GM23338 (cell line): ENCODE measurements at regions not wholly inside any gene's neighbourhood (a gene's known extent, or its start where the extent isn't known, plus 50 kb on each side); places are given as distances from the start of the nearest gene placed in this dataset.

Source experiments
- ATAC-seq: fragments of 200-7000 bp; cut with Tn5 transposase; 3 replicates; pipeline ENCODE4 v1.9.1; 2020
- DNase-seq: peaks from one replicate; pipeline ENCODE4 v3.0.0-alpha.2; 2015; ENCODE audit warnings: low spot score
- H2AFZ ChIP-seq: fragments of 200-600 bp; sonication (generic); 2 replicates; pipeline ENCODE4 v1.8.0; 2016; ENCODE audit warnings: antibody characterized with exemption, mild to moderate bottlenecking, moderate library complexity
- H3F3A ChIP-seq: fragments of 200-600 bp; sonication (generic); replicated peaks from 2 replicates; pipeline ENCODE4 v1.8.0; 2017; ENCODE audit warnings: antibody characterized with exemption, mixed run types, low read depth
- H3K27ac ChIP-seq: fragments of 200-600 bp; sonication (generic); 2 replicates; pipeline ENCODE4 v1.6.1; 2016; ENCODE audit warnings: low read depth
- H3K27me3 ChIP-seq: fragments of 200-600 bp; sonication (generic); 2 replicates; pipeline ENCODE4 v1.8.0; 2016; ENCODE audit warnings: mild to moderate bottlenecking, mixed run types, moderate library complexity; ENCODE audit not compliant: insufficient read depth
- H3K36me3 ChIP-seq: fragments of 200-600 bp; sonication (generic); 2 replicates; pipeline ENCODE4 v1.8.0; 2016; ENCODE audit warnings: mild to moderate bottlenecking; ENCODE audit not compliant: insufficient read depth
- H3K4me1 ChIP-seq: fragments of 200-600 bp; sonication (generic); 2 replicates; pipeline ENCODE4 v1.8.0; 2016; ENCODE audit warnings: mild to moderate bottlenecking, moderate library complexity; ENCODE audit not compliant: insufficient read depth
- H3K4me2 ChIP-seq: fragments of 200-600 bp; sonication (generic); 2 replicates; pipeline ENCODE4 v1.7.1; 2017; ENCODE audit warnings: mixed run types
- H3K4me3 ChIP-seq: fragments of 200-600 bp; sonication (generic); 2 replicates; pipeline ENCODE4 v1.6.1; 2016; ENCODE audit warnings: mixed run types
- H3K79me2 ChIP-seq: fragments of 200-600 bp; sonication (generic); replicated peaks from 2 replicates; pipeline ENCODE4 v1.8.0; 2017; ENCODE audit warnings: mild to moderate bottlenecking; ENCODE audit not compliant: insufficient read depth
- H3K9me2 ChIP-seq: fragments of 200-600 bp; sonication (generic); 2 replicates; pipeline ENCODE4 v1.8.0; 2017; ENCODE audit not compliant: insufficient read depth
- H4K20me1 ChIP-seq: fragments of 200-600 bp; sonication (generic); replicated peaks from 2 replicates; pipeline ENCODE4 v1.8.0; 2017; ENCODE audit warnings: mild to moderate bottlenecking; ENCODE audit not compliant: insufficient read depth
- H3K27ac Mint-ChIP-seq: 2 replicates; pipeline ENCODE4 v1.8.0; 2020; ENCODE audit warnings: inconsistent platforms, mild to moderate bottlenecking, moderate library complexity, mixed read lengths
- H3K27me3 Mint-ChIP-seq: 3 replicates; pipeline ENCODE4 v1.8.0; 2022; ENCODE audit warnings: low read depth, mild to moderate bottlenecking, moderate library complexity, mixed read lengths, inconsistent platforms; ENCODE audit not compliant: insufficient read depth, poor library complexity
- H3K36me3 Mint-ChIP-seq: 3 replicates; pipeline ENCODE4 v1.8.0; 2021; ENCODE audit warnings: low read depth, mild to moderate bottlenecking, inconsistent platforms, moderate library complexity, mixed read lengths
- H3K4me1 Mint-ChIP-seq: 3 replicates; pipeline ENCODE4 v1.8.0; 2020; ENCODE audit warnings: mild to moderate bottlenecking, inconsistent platforms, mixed read lengths
- H3K4me3 Mint-ChIP-seq: 3 replicates; pipeline ENCODE4 v1.8.0; 2021; ENCODE audit warnings: moderate library complexity, mild to moderate bottlenecking, inconsistent platforms, mixed read lengths
- H3K9me3 Mint-ChIP-seq: 3 replicates; pipeline ENCODE4 v1.8.0; 2020; ENCODE audit warnings: moderate library complexity, mild to moderate bottlenecking, inconsistent platforms, mixed read lengths
- CREB1 ChIP-seq: fragments of 250-450 bp; sonication (Bioruptor Pico); IDR thresholded peaks from 2 replicates; pipeline ENCODE4 v1.5.0; 2020; ENCODE audit warnings: low read depth, mild to moderate bottlenecking, moderate library complexity
- EZH2 ChIP-seq: fragments of 200-600 bp; sonication (generic); IDR thresholded peaks from one replicate; pipeline ENCODE4 v1.8.0; 2017; ENCODE audit warnings: antibody characterized with exemption, mild to moderate bottlenecking, low read depth; ENCODE audit not compliant: unreplicated experiment
- JUNB ChIP-seq: IDR thresholded peaks from one replicate; pipeline ENCODE4 v1.6.1; 2016; ENCODE audit warnings: antibody characterized with exemption; ENCODE audit not compliant: unreplicated experiment
- NANOG ChIP-seq: IDR thresholded peaks from 2 replicates; pipeline ENCODE4 v1.6.1; 2016; ENCODE audit warnings: antibody characterized with exemption, borderline replicate concordance
- POLR2AphosphoS5 ChIP-seq: IDR thresholded peaks from 2 replicates; pipeline ENCODE4 v1.6.1; 2016; ENCODE audit warnings: antibody characterized with exemption, low read depth
- STAT1 ChIP-seq: IDR thresholded peaks from one replicate; pipeline ENCODE4 v1.6.1; 2016; ENCODE audit warnings: antibody characterized with exemption; ENCODE audit not compliant: unreplicated experiment
- ZNF114 ChIP-seq: fragments of 250-450 bp; sonication (Bioruptor Pico); IDR thresholded peaks from 2 replicates; pipeline ENCODE4 v1.5.0; 2020; ENCODE audit warnings: mild to moderate bottlenecking, moderate library complexity
- ZNF331 ChIP-seq: fragments of 250-450 bp; sonication (Bioruptor Pico); IDR thresholded peaks from 2 replicates; pipeline ENCODE4 v1.5.0; 2020; ENCODE audit warnings: low read depth, mild to moderate bottlenecking, moderate library complexity
- TF ChIP-seq, protein P1 (sequence below): IDR thresholded peaks from 2 replicates; pipeline ENCODE4 v1.6.1; 2016; ENCODE audit warnings: antibody characterized with exemption
- TF ChIP-seq, protein P2 (sequence below): IDR thresholded peaks from one replicate; pipeline ENCODE4 v1.6.1; 2018; ENCODE audit warnings: antibody characterized with exemption; ENCODE audit not compliant: unreplicated experiment
- TF ChIP-seq, protein P3 (sequence below), 2 experiments: fragments of 200-600 bp in 1 of 2; sonication (generic) in 1 of 2; conservative IDR thresholded peaks; 2 replicates each; pipeline versions ENCODE4 v1.5.1 to v1.6.1; 2016 to 2017; ENCODE audit warnings: antibody characterized with exemption in 2 of 2, low read depth in 2 of 2, mild to moderate bottlenecking in 2 of 2, moderate library complexity in 1 of 2

DNA sequence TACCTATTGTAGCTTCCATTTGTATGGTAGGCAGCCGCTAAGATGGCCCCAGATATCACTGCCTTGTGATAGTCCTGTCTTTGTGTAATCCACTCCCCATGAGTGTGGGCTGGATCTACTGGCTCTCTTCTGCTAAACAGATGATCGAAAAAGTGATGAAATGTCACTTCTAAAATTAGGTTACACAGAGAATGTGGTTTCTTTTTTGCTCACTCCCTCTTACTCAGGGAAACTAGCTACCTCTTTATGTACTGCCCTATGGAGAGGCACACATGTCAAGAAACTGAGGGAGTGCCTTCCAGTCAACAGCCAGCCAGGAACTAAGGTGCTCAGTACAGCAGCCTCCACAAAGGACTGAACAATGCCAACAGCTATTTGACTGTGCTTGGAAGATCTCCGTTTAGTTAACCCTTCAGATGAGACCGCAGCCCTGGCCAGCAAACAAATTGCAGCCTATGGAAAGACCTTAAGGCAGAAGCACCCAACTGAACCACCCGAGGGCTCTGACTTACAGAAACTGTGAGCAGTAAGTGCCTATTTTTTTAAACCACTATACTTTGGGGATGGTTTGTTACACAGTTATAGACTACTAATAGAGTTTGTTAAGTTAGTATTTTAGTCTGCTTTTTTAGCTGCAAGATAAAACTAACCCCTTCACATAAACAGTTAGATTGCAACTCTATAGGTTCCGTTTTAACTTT is 113.2 kb upstream of the MAF start (continued):
- TF ChIP-seq, protein P1, sequence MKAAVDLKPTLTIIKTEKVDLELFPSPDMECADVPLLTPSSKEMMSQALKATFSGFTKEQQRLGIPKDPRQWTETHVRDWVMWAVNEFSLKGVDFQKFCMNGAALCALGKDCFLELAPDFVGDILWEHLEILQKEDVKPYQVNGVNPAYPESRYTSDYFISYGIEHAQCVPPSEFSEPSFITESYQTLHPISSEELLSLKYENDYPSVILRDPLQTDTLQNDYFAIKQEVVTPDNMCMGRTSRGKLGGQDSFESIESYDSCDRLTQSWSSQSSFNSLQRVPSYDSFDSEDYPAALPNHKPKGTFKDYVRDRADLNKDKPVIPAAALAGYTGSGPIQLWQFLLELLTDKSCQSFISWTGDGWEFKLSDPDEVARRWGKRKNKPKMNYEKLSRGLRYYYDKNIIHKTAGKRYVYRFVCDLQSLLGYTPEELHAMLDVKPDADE: no peak
- TF ChIP-seq STAT1 (no peak), JUNB (no peak), NANOG (no peak), CREB1 (CRISPR knock-in tag) (no peak), ZNF114 (CRISPR knock-in tag) (no peak)
- TF ChIP-seq, protein P2, sequence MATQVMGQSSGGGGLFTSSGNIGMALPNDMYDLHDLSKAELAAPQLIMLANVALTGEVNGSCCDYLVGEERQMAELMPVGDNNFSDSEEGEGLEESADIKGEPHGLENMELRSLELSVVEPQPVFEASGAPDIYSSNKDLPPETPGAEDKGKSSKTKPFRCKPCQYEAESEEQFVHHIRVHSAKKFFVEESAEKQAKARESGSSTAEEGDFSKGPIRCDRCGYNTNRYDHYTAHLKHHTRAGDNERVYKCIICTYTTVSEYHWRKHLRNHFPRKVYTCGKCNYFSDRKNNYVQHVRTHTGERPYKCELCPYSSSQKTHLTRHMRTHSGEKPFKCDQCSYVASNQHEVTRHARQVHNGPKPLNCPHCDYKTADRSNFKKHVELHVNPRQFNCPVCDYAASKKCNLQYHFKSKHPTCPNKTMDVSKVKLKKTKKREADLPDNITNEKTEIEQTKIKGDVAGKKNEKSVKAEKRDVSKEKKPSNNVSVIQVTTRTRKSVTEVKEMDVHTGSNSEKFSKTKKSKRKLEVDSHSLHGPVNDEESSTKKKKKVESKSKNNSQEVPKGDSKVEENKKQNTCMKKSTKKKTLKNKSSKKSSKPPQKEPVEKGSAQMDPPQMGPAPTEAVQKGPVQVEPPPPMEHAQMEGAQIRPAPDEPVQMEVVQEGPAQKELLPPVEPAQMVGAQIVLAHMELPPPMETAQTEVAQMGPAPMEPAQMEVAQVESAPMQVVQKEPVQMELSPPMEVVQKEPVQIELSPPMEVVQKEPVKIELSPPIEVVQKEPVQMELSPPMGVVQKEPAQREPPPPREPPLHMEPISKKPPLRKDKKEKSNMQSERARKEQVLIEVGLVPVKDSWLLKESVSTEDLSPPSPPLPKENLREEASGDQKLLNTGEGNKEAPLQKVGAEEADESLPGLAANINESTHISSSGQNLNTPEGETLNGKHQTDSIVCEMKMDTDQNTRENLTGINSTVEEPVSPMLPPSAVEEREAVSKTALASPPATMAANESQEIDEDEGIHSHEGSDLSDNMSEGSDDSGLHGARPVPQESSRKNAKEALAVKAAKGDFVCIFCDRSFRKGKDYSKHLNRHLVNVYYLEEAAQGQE: no peak

DNA sequence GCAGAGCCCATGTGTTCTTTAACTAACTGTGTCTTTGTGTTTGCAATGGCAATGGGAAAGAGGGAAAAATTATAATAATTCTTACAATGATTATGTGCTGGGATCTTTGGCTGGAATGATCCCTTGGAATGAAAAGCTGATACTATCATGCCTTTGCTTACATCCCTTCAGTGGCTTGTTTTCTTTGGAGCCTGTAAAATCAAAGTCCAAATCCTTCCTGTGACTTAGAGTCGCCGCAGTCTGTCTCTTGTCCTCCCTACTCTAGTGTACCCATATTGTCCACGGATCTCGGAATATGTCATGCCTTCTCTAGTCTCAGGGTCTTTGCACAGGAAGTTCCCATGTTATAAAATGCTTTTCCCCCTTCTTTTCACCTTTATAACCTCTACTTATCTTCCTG is 111.7 kb upstream of the MAF start:
- Histone ChIP-seq H3K4me2 (no peak overlapping the region), H3K79me2 (no peaks in the 10 kb centered on the region), H3K9me2 (peaks cover 10% of the 10 kb centered on the region), H3K36me3 (no peaks in the 10 kb centered on the region), H3K4me1 (no peaks in the 10 kb centered on the region), H4K20me1 (no peaks in the 10 kb centered on the region), H3F3A (no peaks in the 10 kb centered on the region), H2AFZ (no peak overlapping the region), H3K27ac (no peak overlapping the region), H3K27me3 (no peaks in the 10 kb centered on the region), H3K4me3 (no peak overlapping the region)
- Mint-ChIP-seq H3K9me3 (no peaks in the 10 kb centered on the region), H3K4me1 (no peaks in the 10 kb centered on the region), H3K4me3 (no peak overlapping the region), H3K27ac (no peak overlapping the region), H3K27me3 (peaks cover 2% of the 10 kb centered on the region), H3K36me3 (no peaks in the 10 kb centered on the region)
- ATAC-seq (no peak), DNase-seq (no peak)
- no peak for TF ChIP-seq EZH2
- TF ChIP-seq CREB1 (CRISPR knock-in tag): no peak
- no peak for TF ChIP-seq ZNF331
- TF ChIP-seq, protein P1: no peak
- TF ChIP-seq, protein P3, sequence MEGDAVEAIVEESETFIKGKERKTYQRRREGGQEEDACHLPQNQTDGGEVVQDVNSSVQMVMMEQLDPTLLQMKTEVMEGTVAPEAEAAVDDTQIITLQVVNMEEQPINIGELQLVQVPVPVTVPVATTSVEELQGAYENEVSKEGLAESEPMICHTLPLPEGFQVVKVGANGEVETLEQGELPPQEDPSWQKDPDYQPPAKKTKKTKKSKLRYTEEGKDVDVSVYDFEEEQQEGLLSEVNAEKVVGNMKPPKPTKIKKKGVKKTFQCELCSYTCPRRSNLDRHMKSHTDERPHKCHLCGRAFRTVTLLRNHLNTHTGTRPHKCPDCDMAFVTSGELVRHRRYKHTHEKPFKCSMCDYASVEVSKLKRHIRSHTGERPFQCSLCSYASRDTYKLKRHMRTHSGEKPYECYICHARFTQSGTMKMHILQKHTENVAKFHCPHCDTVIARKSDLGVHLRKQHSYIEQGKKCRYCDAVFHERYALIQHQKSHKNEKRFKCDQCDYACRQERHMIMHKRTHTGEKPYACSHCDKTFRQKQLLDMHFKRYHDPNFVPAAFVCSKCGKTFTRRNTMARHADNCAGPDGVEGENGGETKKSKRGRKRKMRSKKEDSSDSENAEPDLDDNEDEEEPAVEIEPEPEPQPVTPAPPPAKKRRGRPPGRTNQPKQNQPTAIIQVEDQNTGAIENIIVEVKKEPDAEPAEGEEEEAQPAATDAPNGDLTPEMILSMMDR (conservative IDR thresholded peaks at IDR 0.05; ENCODE audit: low read depth in 2 of 2): no peak
- TF ChIP-seq NANOG: no peak
- TF ChIP-seq JUNB: no peak
- no peak for TF ChIP-seq POLR2AphosphoS5
